Astrocyte (in vitro differentiated cells and primary cell): ENCODE measurements at regions not wholly inside any gene's neighbourhood (a gene's known extent, or its start where the extent isn't known, plus 50 kb on each side); places are given as distances from the start of the nearest gene placed in this dataset.

ENCODE experiments used
- DNase-seq: peaks from one replicate; pipeline ENCODE4 v3.0.0-alpha.2; 2010; ENCODE audit warnings: low read depth
- FAIRE-seq: peaks from 2 replicates; lab custom pipeline; 2011; peaks lifted over from hg19 to GRCh38; lab: Jason Lieb, UNC
- H2AFZ ChIP-seq: 2 replicates; pipeline ENCODE4 v1.6.0; 2012; ENCODE audit warnings: low read depth, low read length, inconsistent platforms
- H3K27ac ChIP-seq: 2 replicates; pipeline ENCODE4 v1.5.1; 2011; ENCODE audit warnings: low read depth, low read length, inconsistent platforms
- H3K27me3 ChIP-seq: 2 replicates; pipeline ENCODE4 v1.6.0; 2011; ENCODE audit warnings: low read length, inconsistent platforms; ENCODE audit not compliant: insufficient read depth
- H3K36me3 ChIP-seq: 2 replicates; pipeline ENCODE4 v1.5.1; 2011; ENCODE audit warnings: low read length, inconsistent platforms; ENCODE audit not compliant: insufficient read depth
- H3K4me1 ChIP-seq: 2 replicates; pipeline ENCODE4 v1.5.1; 2011; ENCODE audit warnings: low read length, inconsistent platforms; ENCODE audit not compliant: insufficient read depth
- H3K4me2 ChIP-seq: 2 replicates; pipeline ENCODE4 v1.6.0; 2012; ENCODE audit warnings: low read length, inconsistent platforms
- H3K4me3 ChIP-seq: 2 replicates; pipeline ENCODE4 v1.5.1; 2011; ENCODE audit warnings: low read depth, mild to moderate bottlenecking, low read length, inconsistent platforms; ENCODE audit not compliant: insufficient read depth
- H3K79me2 ChIP-seq: 2 replicates; pipeline ENCODE4 v1.6.0; 2012; ENCODE audit warnings: mild to moderate bottlenecking, low read length, inconsistent platforms; ENCODE audit not compliant: insufficient read depth
- H3K9ac ChIP-seq: 2 replicates; pipeline ENCODE4 v1.6.0; 2012; ENCODE audit warnings: mild to moderate bottlenecking, low read length, inconsistent platforms
- H3K9me3 ChIP-seq: 2 replicates; pipeline ENCODE4 v1.5.1; 2012; ENCODE audit warnings: low read depth, mild to moderate bottlenecking, low read length, inconsistent platforms; ENCODE audit not compliant: insufficient read depth
- H4K20me1 ChIP-seq: 2 replicates; pipeline ENCODE4 v1.6.0; 2012; ENCODE audit warnings: low read length, inconsistent platforms; ENCODE audit not compliant: insufficient read depth
- H3K27ac Mint-ChIP-seq: one replicate; pipeline ENCODE4 v1.8.0; 2021; ENCODE audit warnings: mild to moderate bottlenecking, mixed read lengths; ENCODE audit not compliant: unreplicated experiment
- H3K27me3 Mint-ChIP-seq: one replicate; pipeline ENCODE4 v1.8.0; 2021; ENCODE audit warnings: low read depth, mixed read lengths; ENCODE audit not compliant: unreplicated experiment
- H3K36me3 Mint-ChIP-seq: one replicate; pipeline ENCODE4 v1.8.0; 2021; ENCODE audit warnings: low read depth, mixed read lengths; ENCODE audit not compliant: unreplicated experiment
- H3K4me1 Mint-ChIP-seq: one replicate; pipeline ENCODE4 v1.8.0; 2021; ENCODE audit warnings: low read depth, mixed read lengths; ENCODE audit not compliant: unreplicated experiment
- H3K4me3 Mint-ChIP-seq: one replicate; pipeline ENCODE4 v1.8.0; 2021; ENCODE audit warnings: mild to moderate bottlenecking, moderate library complexity, mixed read lengths; ENCODE audit not compliant: unreplicated experiment
- H3K9me3 Mint-ChIP-seq: one replicate; pipeline ENCODE4 v1.8.0; 2021; ENCODE audit warnings: mild to moderate bottlenecking, mixed read lengths; ENCODE audit not compliant: unreplicated experiment
- EZH2 ChIP-seq: IDR thresholded peaks from 2 replicates; pipeline ENCODE4 v1.6.1; 2012; ENCODE audit warnings: mild to moderate bottlenecking, low read length, inconsistent platforms; ENCODE audit not compliant: insufficient read depth
- TF ChIP-seq, protein P1 (sequence below): IDR thresholded peaks from 2 replicates; pipeline ENCODE4 v1.5.1; 2011; ENCODE audit warnings: low read depth, mild to moderate bottlenecking, inconsistent platforms, low read length, moderate library complexity; ENCODE audit not compliant: insufficient read depth

DNA sequence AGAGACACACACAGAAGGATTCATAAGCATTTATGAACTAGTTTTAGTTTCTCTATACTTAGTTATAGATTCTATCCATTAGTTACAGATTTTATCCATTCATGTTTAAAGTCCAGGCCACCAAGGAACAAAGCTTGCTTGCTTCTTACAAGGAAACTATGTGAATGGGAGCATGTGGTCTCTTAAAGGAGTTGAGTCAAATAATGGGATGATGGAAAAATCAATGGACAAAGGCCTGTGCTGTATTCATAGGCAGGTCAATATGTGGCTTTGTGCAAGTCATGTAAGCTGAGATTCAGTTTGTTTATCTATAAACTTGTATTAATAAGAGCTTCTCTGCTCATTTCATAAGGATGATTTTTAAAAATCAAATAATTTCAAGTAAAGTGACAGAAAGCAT, 172.8 kb upstream of the CDK1 start:
- Mint-ChIP-seq H3K27me3 (no peaks in the 10 kb centered on the region), H3K9me3 (no peaks in the 10 kb centered on the region), H3K36me3 (no peaks in the 10 kb centered on the region), H3K4me3 (no peak overlapping the region), H3K27ac (no peak overlapping the region), H3K4me1 (peaks cover 5% of the 10 kb centered on the region)
- no peak overlapping the region for H3K27ac ChIP-seq
- no peak overlapping the region for H3K9ac ChIP-seq
- no peak overlapping the region for H2AFZ ChIP-seq
- peaks cover 5% of the 10 kb centered on the region for H3K4me1 ChIP-seq
- no peak overlapping the region for H3K4me3 ChIP-seq
- H3K36me3 ChIP-seq, result no peaks in the 10 kb centered on the region
- FAIRE-seq, result no peak
- H4K20me1 ChIP-seq, result no peaks in the 10 kb centered on the region
- H3K9me3 ChIP-seq, result no peaks in the 10 kb centered on the region
- H3K79me2 ChIP-seq, result no peaks in the 10 kb centered on the region
- H3K4me2 ChIP-seq, result no peak overlapping the region
- no peaks in the 10 kb centered on the region for H3K27me3 ChIP-seq
- TF ChIP-seq EZH2, result no peak
- TF ChIP-seq, protein P1, sequence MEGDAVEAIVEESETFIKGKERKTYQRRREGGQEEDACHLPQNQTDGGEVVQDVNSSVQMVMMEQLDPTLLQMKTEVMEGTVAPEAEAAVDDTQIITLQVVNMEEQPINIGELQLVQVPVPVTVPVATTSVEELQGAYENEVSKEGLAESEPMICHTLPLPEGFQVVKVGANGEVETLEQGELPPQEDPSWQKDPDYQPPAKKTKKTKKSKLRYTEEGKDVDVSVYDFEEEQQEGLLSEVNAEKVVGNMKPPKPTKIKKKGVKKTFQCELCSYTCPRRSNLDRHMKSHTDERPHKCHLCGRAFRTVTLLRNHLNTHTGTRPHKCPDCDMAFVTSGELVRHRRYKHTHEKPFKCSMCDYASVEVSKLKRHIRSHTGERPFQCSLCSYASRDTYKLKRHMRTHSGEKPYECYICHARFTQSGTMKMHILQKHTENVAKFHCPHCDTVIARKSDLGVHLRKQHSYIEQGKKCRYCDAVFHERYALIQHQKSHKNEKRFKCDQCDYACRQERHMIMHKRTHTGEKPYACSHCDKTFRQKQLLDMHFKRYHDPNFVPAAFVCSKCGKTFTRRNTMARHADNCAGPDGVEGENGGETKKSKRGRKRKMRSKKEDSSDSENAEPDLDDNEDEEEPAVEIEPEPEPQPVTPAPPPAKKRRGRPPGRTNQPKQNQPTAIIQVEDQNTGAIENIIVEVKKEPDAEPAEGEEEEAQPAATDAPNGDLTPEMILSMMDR, result no peak
- no peak for DNase-seq

DNA sequence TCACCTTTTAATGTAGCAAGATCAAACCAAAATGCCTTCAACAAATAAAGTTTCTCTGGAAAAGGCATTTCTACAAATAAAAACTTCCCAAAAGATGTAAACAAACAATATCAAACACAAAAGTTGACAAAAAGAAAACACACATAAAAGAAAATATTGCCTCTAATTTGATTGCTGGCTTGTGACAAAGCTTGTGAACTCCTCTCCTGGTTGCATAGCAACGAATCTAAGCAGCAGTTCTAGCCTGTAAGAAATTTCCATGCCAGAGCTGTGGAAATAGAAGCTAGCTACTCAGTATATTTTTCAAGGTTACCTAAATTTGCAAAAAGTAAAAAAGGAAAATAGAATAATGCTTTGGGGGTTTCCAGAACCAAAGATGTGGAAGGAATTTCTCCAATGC, 173.9 kb upstream of the CDK1 start:
- no peaks in the 10 kb centered on the region for H3K36me3 ChIP-seq
- no peak overlapping the region for H2AFZ ChIP-seq
- FAIRE-seq (no peak), DNase-seq (peak; percentile 4)
- Mint-ChIP-seq H3K27ac (no peak overlapping the region), H3K27me3 (no peaks in the 10 kb centered on the region), H3K4me1 (peaks cover 5% of the 10 kb centered on the region), H3K9me3 (no peaks in the 10 kb centered on the region), H3K36me3 (no peaks in the 10 kb centered on the region), H3K4me3 (no peak overlapping the region)
- no peaks in the 10 kb centered on the region for H4K20me1 ChIP-seq
- no peaks in the 10 kb centered on the region for H3K79me2 ChIP-seq
- no peak overlapping the region for H3K27ac ChIP-seq
- no peak for TF ChIP-seq EZH2
- TF ChIP-seq, protein P1, result no peak
- no peak overlapping the region for H3K4me2 ChIP-seq
- no peak overlapping the region for H3K9ac ChIP-seq
- no peaks in the 10 kb centered on the region for H3K9me3 ChIP-seq
- peaks cover 5% of the 10 kb centered on the region for H3K4me1 ChIP-seq
- H3K4me3 ChIP-seq, result no peak overlapping the region
- no peaks in the 10 kb centered on the region for H3K27me3 ChIP-seq

DNA sequence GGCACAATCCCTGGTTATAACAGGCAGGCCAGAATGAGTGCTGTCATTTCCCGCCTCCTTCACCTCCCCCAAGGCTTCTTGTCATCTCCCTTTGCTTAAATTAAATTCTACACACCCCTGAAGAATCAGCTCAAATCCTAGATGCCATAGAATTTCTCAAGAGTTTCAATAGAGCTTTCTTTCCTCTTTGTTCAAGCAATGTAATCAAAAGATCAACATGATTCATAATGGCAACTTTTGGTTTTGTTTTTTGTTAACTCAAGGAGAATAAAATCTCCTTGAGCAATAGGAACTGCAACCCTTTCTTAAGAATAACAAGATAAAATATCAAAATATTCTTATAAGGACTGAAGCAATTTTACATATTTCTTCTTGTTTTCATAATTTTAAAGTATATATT, 180.8 kb upstream of the CDK1 start:
- Histone ChIP-seq H3K36me3 (no peaks in the 10 kb centered on the region), H3K9me3 (no peaks in the 10 kb centered on the region), H3K4me1 (no peaks in the 10 kb centered on the region), H3K27me3 (no peaks in the 10 kb centered on the region), H3K79me2 (no peaks in the 10 kb centered on the region), H3K4me3 (no peak overlapping the region), H4K20me1 (no peaks in the 10 kb centered on the region), H2AFZ (no peak overlapping the region), H3K27ac (no peak overlapping the region), H3K9ac (no peak overlapping the region), H3K4me2 (no peak overlapping the region)
- no peak overlapping the region for H3K27ac Mint-ChIP-seq
- H3K36me3 Mint-ChIP-seq, result peaks cover 2% of the 10 kb centered on the region
- no peaks in the 10 kb centered on the region for H3K9me3 Mint-ChIP-seq
- DNase-seq, result no peak
- peaks cover 3% of the 10 kb centered on the region for H3K4me1 Mint-ChIP-seq
- H3K4me3 Mint-ChIP-seq, result no peak overlapping the region
- TF ChIP-seq, protein P1, result no peak
- no peak for TF ChIP-seq EZH2
- no peak for FAIRE-seq
- no peaks in the 10 kb centered on the region for H3K27me3 Mint-ChIP-seq
